Fibroblast of skin of right biceps (primary cell): ENCODE measurements at regions not wholly inside any gene's neighbourhood (a gene's known extent, or its start where the extent isn't known, plus 50 kb on each side); places are given as distances from the start of the nearest gene placed in this dataset.
"Not testable (repeated sequence)": the region's sequence is repeated elsewhere in the genome, so short reads cannot be mapped to it uniquely, and the experiment has no call there.

Experiments used
- DNase-seq: peaks from one replicate; pipeline ENCODE4 v3.0.0-alpha.2; 2013

GRCh38 chr9:90131568-90131967, 511.1 kb downstream of the DIRAS2 start:
- DNase-seq, result no peak

- DNase-seq, result no peak
Observed at GRCh38 chr9:90132866-90133265, 509.8 kb downstream of the DIRAS2 start.

- DNase-seq, result no peak
Observed at GRCh38 chr9:90137801-90138200, 504.8 kb downstream of the DIRAS2 start.

- DNase-seq, result no peak
Observed at GRCh38 chr9:90140131-90140818, 502.3 kb downstream of the DIRAS2 start.

- DNase-seq, result peak; percentile 24
Observed at GRCh38 chr9:90141723-90142122, 500.9 kb downstream of the DIRAS2 start.

- peak; percentile 46 for DNase-seq
Observed at GRCh38 chr9:90142580-90142979, 500.0 kb downstream of the DIRAS2 start.

GRCh38 chr9:90147426-90147825, 495.2 kb downstream of the DIRAS2 start:
- DNase-seq, result no peak

- DNase-seq, result no peak
Observed at GRCh38 chr9:90156318-90156717, 486.3 kb downstream of the DIRAS2 start.

GRCh38 chr9:90162326-90162725, 480.3 kb downstream of the DIRAS2 start:
- DNase-seq, result no peak

- no peak for DNase-seq
Observed at GRCh38 chr9:90162819-90163218, 479.8 kb downstream of the DIRAS2 start.

- DNase-seq, result no peak
Observed at GRCh38 chr9:90165281-90165680, 477.3 kb downstream of the DIRAS2 start.

- DNase-seq, result not testable (repeated sequence)
Observed at GRCh38 chr9:90166374-90166773, 476.2 kb downstream of the DIRAS2 start.

GRCh38 chr9:90167914-90168313, 474.7 kb downstream of the DIRAS2 start:
- no peak for DNase-seq

GRCh38 chr9:90169490-90169889, 473.1 kb downstream of the DIRAS2 start:
- no peak for DNase-seq

- not testable (repeated sequence) for DNase-seq
Observed at GRCh38 chr9:90173935-90174334, 468.7 kb downstream of the DIRAS2 start.

GRCh38 chr9:90174346-90174745, 468.3 kb downstream of the DIRAS2 start:
- DNase-seq, result not testable (repeated sequence)

GRCh38 chr9:90175257-90175656, 467.4 kb downstream of the DIRAS2 start:
- no peak for DNase-seq

- no peak for DNase-seq
Observed at GRCh38 chr9:90175865-90176264, 466.8 kb downstream of the DIRAS2 start.

- no peak for DNase-seq
Observed at GRCh38 chr9:90176901-90177300, 465.7 kb downstream of the DIRAS2 start.

- DNase-seq, result no peak
Observed at GRCh38 chr9:90180381-90180780, 462.2 kb downstream of the DIRAS2 start.

- DNase-seq, result no peak
Observed at GRCh38 chr9:90188656-90189055, 454.0 kb downstream of the DIRAS2 start.

- no peak for DNase-seq
Observed at GRCh38 chr9:90189306-90189705, 453.3 kb downstream of the DIRAS2 start.

- DNase-seq, result not testable (repeated sequence)
Observed at GRCh38 chr9:90192465-90192864, 450.2 kb downstream of the DIRAS2 start.

GRCh38 chr9:90198956-90199355, 443.7 kb downstream of the DIRAS2 start:
- DNase-seq, result no peak

GRCh38 chr9:90201766-90202165, 440.9 kb downstream of the DIRAS2 start:
- DNase-seq, result no peak
